ENCODE measurements at regions not wholly inside any gene's neighbourhood (a gene's known extent, or its start where the extent isn't known, plus 50 kb on each side); places are given as distances from the start of the nearest gene placed in this dataset.

- TF ChIP-seq ZNF281 (CRISPR knock-in tag; IDR thresholded peaks at IDR 0.05) (no peak), JUN (CRISPR knock-in tag; IDR thresholded peaks at IDR 0.05) (no peak), ESRRA (CRISPR knock-in tag; IDR thresholded peaks at IDR 0.05; ENCODE audit: borderline replicate concordance) (no peak), CTCF (IDR thresholded peaks at IDR 0.05) (no peak), CREB1 (CRISPR knock-in tag; IDR thresholded peaks at IDR 0.05) (no peak), ZNF317 (CRISPR knock-in tag; IDR thresholded peaks at IDR 0.05; ENCODE audit: borderline replicate concordance, low read depth) (no peak), ZNF532 (CRISPR knock-in tag; IDR thresholded peaks at IDR 0.05; ENCODE audit: borderline replicate concordance) (no peak), FOXP4 (CRISPR knock-in tag; IDR thresholded peaks at IDR 0.05) (no peak), FOXJ3 (CRISPR knock-in tag; IDR thresholded peaks at IDR 0.05; ENCODE audit: borderline replicate concordance) (no peak), IRF1 (CRISPR knock-in tag; IDR thresholded peaks at IDR 0.05) (no peak), SP1 (CRISPR knock-in tag; conservative IDR thresholded peaks at IDR 0.05) (no peak)
Measured at GRCh38 chr20:40547483-40548091, 141.4 kb downstream of the MAFB start.

Data from WTC11 (cell line).